HG03066 (cell line): ENCODE measurements at regions not wholly inside any gene's neighbourhood (a gene's known extent, or its start where the extent isn't known, plus 50 kb on each side); places are given as distances from the start of the nearest gene placed in this dataset.

Experiments
- ATAC-seq: cut with Tn5 transposase; IDR thresholded peaks from one replicate; pipeline ENCODE4 v1.9.1; 2021; ENCODE audit warnings: low read depth; ENCODE audit not compliant: unreplicated experiment

DNA sequence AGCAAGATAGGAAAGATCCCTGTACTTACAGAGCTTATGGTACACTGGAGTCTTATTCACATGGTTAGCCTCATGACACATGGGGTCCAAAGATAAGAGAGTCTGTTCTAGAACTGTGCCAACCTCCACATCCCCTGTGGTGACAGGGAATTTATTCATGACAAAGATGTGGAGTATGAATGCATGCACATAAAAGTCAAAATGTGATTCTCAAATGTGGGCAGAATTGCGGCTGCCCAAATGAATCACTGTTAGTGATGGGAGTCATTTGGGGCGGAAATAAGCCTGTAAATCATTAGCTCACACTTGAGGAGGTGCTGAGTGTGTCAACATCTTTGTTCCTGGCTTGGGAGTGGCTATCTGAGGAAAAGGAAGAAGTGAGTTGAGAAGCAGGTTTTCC is 560.6 kb downstream of the SLC4A3 start:
- ATAC-seq = no peak

DNA sequence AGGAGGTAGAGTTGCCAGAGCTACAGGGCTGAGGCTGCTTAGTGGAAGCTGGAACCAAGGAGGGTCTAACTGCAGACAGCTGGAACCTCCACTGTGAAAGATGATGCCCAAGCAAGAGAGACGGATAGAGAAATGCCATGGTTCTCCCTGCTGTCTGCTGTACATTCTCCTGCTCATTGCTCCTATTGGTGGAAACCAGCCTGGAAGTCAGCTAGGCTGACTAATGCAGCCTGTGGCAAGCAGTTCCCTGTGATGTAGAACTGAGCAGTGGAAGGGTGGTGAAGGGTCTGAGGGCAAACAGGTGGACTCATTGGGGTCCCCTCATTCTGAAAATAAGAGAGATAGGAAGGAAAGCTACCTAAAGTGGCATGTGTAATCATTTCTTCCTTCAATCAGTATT is 563.6 kb downstream of the SLC4A3 start:
- no peak for ATAC-seq

DNA sequence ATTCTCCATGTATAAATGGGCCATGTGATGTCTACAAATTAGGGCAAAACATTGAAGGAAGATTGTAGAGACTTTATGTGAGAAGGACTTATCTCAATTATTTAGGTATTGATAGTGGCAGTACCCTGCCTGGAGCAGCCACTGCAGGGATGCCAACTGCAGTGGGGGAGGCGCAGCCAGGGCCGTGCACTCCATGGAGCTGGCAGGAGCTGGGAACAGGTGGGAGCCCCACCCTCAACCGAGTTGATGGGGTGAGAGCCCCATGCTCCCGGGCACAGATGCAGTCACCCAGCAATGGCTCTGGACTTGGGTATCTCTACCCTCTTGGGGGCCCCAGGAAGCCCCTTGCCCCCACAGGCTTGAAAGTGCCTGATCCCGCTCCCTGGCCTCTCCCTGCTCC is 564.3 kb downstream of the SLC4A3 start:
- no peak for ATAC-seq

DNA sequence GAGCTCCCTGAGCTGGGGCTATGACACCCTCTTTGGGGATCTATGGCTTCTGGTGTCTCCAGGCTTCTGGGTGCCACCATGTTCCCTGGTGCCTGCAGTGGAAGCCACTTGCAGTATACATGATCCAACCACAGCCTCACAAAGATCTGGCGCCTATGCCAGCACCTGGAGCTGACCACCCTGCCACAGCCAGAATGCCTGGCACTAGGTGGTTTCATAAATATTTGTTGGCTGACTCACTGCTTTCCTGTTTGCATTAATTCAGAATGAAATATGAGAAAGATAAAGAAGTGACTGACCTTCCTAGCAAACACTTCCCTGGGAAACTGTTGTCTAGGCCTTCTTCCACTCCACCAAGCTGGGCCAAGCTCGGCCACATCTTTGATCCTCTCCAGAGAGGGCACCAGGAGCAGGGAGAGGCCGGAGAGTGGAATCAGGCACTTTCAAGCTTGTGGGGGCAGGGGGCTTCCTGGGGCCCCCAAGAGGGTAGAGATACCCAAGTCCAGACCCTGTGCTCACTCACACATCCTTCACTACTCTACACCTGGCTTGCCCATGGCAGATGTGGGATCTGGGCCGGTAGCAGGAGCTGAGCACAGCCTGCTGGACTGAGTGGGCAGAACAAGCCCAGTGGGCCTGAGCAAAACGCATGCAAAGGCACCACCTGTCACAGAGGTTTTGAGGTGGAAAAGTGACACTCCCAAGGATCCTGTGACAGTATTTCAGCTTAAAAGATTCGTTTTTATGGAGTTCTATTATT is 565.7 kb downstream of the SLC4A3 start:
- no peak for ATAC-seq

DNA sequence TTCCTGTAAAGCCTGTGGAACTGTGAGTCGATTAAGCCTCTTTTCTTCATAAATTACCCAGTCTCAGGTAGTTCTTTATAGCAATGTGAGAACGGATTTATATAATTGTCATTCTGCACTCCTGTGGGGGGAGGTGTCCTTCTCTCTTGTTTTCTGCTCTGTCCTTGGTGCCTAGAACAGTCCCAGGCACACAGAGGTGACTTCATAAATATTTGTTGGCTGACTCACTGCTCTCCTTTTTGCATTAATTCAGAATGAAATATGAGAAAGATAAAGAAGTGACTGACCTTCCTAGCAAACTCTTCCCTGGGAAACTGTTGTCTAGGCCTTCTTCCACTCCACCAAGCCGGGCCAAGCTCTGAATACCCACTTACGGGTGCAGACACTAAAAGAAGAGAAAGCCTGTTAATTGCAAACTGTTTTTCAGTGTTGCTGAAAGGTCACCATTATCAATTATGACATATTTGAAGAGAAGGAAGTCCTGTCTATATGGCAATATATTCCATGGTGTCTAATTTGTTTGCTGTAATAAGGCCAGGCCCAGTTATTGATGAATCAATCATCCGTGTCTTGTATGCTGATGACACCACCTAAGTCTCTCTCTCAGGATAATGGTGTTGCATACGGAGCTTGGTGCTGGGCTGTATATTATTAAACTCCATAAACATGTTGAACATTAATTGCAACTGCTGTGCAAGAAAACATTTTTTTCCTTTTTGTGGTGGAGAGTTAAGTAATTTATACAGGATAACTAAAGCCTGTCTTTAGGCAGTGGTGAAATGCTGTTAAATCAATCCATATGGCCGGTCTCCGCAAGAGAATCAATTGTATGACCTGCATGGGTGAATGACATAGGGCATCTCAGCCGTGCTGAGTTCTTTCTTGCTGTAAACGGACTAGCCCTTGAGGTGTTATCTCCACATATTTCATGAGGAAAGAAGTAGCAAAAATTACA is 567.5 kb downstream of the SLC4A3 start:
- ATAC-seq = no peak

DNA sequence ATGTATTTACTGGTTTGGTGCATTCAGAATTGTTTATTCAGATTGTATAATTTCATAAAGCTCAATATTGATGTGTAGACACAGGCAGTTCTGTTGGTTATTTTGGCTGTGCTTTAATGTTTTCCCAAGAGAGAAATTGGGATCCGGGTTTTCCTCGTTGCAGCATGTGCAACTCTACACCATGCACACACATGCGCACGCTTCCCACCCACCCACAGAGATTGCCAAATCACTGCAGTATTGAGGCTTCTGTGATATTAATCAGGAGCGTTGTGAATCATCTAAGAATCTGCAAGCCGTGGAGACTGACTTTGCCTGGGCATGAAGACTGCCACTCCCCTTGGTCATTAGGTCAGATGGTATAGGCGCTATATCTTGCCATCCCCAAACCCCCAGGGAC is 571.5 kb downstream of the SLC4A3 start:
- no peak for ATAC-seq

DNA sequence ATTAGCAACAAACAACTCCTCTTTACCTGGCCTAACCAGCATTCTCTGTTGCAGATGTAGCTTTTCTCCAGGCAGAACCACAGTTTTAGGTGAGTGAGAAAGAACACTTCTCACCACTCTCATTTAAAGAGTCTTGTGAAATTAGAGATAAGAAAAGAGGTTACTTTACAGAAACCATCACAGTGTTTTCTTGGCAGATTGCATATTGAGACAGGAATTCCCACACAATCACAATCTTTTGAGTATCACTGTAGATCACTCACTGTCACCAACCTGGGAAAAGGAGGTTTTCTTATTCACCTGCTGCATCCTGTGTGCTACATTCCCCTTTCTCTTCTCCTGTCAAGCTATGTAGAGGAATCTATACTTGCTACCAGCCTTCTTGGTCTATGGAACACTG is 574.6 kb downstream of the SLC4A3 start:
- ATAC-seq = no peak

DNA sequence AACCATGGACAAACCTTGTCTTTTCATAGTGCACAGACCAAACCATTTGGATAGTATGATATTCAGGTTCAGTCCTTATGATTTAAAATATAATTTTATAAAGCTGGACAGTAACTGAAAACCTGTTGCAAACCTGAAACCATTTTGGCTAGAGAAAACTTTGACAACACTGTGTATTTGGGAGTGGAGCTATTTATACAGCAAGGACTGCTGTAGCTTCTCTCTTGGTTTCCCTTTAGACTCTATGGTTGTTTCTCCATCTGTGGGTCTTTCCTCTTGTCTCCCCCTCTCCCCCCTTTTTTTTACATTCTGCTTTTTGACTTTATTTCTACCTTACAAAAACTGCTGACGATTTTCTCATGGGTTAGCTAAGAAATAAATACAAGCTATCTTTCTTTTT is 581.7 kb downstream of the SLC4A3 start:
- no peak for ATAC-seq

DNA sequence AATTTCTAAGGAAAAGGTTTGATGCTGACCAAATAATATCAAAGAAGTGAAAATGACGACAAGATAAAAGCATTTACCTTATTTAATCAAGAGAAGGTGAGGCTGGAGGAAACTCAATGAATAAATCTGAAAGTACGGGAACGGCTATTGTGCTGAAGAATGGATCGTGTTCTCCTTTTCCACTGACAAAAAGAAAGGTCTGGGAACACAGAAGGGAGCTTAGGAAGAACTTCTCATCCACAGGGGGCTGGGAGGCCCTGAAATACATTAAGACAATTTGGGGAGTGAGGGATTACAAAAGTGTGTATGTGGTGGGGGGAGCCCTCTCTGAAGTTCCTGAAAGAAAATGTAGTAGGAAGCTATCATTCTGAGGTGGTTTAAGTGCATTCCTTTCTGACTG is 582.3 kb downstream of the SLC4A3 start:
- ATAC-seq = no peak

DNA sequence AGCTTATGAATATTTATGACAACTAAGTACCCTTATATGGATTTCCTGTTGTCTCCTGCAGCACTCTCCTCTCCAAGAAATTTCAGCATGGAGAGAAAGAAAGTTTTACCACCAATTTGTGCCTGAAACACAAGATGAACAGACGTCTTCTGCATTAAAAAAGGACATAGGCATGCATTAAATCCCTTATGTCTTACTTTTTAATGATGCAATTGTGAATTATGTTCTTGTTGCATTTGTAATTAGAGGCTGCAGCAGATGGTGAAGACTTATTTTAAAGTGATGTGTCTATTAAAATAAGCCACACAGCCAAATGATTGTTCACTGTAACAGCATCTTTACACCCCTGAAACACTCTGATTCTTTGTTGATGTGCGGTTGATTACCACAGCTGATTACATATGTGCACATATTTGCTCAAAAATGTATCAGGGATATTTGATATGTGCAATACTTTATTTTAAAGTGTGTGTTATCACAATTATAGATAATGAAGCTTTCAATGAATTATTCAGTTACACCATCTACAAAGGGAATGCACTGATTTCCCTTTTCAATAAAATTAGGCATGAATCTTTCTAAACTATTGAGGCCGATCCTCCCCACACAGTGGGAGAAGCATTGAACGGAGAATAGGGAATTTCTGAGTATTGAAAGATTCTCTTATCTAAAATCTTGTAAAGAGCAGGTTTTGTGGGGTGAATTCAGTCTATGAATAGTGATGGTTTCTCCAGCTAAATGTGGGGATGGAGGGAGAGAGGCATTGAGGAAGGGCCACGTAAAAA is 585.1 kb downstream of the SLC4A3 start:
- ATAC-seq = no peak

DNA sequence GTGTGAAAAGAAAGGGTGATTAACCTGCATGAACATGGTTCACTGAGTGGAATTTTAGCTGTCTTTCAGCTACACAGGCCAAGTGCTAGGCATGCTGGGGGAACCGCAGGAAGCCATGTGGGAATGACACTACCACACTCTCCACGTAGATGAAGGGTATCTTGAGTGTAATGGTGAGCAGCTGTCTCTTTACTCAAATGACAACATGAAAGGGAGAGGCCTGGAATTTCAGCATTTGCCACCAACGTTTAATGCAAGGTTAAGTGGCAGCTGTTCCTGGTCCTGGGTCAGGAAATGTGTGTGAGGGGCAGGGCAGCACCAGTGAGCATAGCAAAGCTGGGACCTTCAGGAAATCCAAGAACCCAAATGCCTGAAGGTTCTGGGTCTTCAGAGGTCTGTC is 588.4 kb downstream of the SLC4A3 start:
- no peak for ATAC-seq

DNA sequence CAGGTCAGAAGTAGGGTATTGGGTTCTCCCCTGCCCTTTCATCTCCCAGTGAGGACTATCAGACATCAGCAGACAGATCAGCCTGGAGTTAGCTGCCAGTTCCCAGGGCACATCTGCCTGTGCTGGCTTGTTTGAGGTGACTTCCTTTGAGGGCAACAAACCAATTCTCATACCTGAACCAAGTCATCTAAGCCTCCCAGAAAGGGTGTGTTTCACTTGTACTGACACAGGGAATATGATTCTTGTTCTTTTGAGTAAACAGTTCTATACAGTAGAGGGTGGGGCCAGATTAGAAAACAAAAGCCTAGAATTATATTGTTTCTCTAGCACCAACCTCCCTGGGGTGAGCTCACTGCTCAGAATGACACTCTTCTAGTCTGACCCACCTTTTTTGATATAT is 591.9 kb downstream of the SLC4A3 start:
- no peak for ATAC-seq

DNA sequence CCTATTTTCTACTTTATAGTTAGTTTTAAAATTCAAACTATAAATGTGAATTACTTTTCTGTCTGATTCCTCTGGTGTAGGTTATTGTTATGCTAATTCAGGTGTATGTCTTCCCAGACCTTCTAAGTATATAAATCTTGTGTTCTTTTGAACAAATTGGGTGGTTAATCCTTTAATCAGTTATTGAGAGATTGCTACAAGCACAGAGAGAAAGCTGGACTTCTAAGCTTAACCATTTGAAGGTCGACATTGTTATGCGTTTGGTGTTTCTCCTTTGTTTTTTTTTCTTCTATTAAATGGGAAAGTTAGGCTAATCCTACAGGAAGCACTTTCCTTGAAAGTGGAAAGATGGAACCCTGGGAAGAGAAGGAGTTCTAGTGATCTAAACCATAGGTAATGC is 592.6 kb downstream of the SLC4A3 start:
- ATAC-seq = no peak

DNA sequence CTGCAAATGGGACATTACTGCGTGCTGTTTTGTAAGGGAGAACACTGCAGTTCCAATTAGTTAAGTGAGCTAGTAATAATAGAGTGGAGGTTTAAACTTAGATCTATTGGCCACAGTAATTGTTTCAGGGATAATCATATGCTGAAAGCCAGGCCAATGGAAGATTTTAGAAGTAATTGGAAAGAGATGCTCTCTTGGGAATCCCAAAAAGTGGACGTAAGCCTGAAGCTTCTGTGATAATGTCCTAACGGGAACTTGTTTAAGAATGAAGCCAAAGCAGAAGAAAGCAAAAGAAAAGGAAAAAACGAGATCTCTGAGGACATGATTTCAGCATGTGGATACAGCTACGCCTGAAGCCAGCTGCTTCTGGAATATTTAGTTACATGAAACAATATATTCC is 594.6 kb downstream of the SLC4A3 start:
- no peak for ATAC-seq

DNA sequence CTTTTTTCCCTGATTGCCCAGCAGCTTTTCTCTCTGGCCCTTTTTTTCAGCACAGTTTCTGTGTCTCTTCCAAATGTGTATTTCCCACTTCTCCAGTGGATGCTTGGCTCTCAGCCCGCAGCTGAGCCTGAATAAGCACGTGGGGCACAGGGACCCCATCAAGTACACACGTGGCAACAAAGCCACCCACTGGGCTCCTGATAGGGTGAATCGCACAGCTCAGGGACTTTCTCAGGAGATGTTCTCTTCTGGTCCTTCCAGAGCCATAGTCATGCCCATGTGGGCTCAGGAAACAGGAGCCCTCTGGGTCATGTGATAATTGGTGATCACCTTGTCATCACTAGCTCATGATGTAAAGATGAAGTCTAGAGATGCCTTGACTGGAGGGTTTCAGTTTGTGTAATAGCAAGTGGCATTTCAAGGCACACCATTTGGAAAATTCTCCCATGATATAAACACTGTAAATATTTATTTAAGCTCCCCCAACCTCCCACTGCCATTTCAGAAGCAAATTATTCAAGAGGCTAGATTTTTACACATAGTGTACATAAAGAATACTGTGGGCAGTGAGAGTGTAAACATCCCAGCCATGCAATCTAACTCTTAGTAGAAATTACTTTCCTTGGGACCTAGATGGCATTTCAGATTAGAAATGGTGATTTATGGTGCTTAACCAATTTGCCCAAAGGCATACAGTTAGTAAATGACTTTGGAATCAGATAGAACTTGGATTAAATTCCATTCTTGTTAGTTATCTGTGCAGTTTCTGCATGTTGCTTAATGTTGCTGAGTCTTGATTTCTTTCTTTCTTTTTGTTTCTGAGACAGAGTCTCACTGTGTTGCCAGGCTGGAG is 597.5 kb downstream of the SLC4A3 start:
- no peak for ATAC-seq

DNA sequence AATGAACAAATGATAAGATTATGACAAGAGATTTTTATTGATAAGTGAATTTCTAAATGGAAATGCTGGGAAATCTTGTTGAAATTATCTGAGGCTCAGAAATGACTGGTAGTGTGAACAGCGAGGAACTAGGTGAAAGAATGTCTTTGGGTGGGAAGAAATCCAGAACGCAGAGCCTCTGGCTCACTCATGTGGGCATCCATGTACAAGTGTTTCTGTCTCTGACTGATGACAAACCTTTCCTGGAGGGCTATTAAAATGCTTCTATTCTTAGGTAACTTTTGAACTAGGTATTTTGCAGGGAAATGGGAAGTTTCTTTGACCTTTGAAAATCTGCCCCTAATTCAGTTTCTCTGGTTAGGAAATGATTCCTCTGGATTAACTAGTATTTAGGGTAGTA is 598.6 kb downstream of the SLC4A3 start:
- ATAC-seq = no peak

DNA sequence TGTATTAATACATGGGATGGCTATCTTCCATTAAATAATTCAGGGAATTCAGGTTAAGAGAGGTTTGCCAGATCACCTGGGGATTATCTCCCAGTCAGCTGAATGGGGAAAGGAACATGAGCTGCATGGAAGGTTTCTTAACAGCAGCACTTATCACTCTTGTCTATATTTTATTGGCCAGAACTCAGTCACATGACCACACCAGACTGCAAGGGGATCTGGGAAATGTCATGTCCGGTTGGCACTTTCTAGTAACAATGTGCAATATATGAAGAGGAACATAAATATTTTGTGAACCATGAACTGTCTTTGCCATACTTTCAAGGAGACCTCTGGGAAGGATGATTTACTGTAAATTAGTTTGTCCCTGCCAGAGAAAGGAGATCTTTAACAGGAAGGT is 599.1 kb downstream of the SLC4A3 start:
- no peak for ATAC-seq

DNA sequence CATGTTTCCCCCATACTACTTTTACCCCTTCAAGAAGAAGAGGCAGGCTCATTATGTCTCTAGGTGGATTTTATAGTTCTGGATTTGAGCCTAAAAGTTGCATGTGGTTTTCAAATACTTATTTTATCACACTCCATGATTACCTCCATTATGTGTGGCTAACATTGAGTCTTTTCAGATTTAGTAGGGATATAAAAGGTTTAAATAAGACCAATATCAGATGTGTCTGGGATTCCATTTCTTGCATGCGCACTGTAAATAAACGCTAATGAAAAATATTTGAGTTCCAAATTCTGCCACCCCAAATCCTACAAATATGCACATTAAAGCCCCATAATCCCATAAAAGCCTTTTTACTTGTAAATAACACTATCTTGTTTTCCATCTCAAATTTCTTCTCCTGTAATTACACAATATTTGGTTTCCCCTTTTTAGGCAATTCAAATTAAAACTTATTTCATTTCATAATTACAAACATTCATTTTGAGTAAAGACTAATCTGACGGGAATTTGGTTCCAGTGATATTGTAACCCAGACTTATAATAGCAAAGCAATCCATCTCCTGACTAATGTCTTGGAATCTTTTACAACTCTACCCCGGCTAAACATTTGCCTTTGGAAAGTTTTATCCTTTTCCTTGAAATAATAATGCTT is 600.0 kb downstream of the SLC4A3 start:
- no peak for ATAC-seq

DNA sequence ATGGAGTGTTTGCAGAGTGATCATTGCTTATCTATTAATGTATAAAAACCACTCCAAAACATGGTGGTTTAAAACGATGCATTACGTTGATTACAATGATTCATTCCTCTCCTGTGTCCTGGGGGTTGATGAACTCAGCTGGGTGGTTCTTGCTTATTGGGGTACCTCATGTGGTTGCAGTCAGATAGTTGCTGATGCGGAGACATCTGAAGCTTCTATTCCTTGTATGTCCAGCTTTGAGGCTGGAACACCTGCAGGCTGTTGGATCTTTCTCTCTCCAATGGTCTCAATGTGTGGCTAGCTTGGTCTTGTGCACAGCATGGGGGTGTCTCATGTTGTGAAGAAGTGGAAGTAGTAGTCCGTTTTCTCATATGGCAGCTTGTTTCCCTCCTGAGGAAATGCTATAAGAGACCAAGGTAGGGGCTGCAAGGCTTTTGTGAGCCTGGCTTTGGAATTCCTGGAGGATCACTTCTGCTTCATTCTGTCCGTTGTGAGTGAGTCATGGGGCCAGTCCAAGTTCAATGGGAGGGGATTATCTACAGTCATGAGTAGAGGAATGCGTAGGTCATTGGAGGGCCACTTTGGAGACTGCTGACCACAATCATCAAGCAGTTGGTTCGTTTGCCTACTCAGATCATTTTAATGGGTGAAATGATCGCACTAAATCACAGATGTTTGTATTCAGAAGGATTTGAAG is 601.0 kb downstream of the SLC4A3 start:
- ATAC-seq = no peak
